IgD-negative memory B cell (primary cell): ENCODE measurements at regions not wholly inside any gene's neighbourhood (a gene's known extent, or its start where the extent isn't known, plus 50 kb on each side); places are given as distances from the start of the nearest gene placed in this dataset.

ENCODE experiments used
- H3K27ac Mint-ChIP-seq, 3 donors: one replicate each; pipeline ENCODE4 v1.8.0; 2020 to 2022; ENCODE audit warnings: mild to moderate bottlenecking in 3 of 3, mixed read lengths in 3 of 3, moderate library complexity in 1 of 3
- H3K27me3 Mint-ChIP-seq: one replicate; pipeline ENCODE4 v1.8.0; 2021; ENCODE audit warnings: mixed read lengths
- H3K36me3 Mint-ChIP-seq: one replicate; pipeline ENCODE4 v1.8.0; 2020; ENCODE audit warnings: mild to moderate bottlenecking, mixed read lengths
- H3K4me1 Mint-ChIP-seq, 3 donors: one replicate each; pipeline ENCODE4 v1.8.0; 2020 to 2022; ENCODE audit warnings: mixed read lengths in 3 of 3, mild to moderate bottlenecking in 1 of 3
- H3K4me3 Mint-ChIP-seq, 4 donors: one replicate each; pipeline ENCODE4 v1.8.0; 2020 to 2022; ENCODE audit warnings: mild to moderate bottlenecking in 4 of 4, mixed read lengths in 4 of 4, moderate library complexity in 3 of 4
- H3K9me3 Mint-ChIP-seq, 3 donors: one replicate each; pipeline ENCODE4 v1.8.0; 2020 to 2021; ENCODE audit warnings: mixed read lengths in 3 of 3, mild to moderate bottlenecking in 1 of 3

- Mint-ChIP-seq H3K4me1 (no peaks in the 10 kb centered on the region), H3K36me3 (no peaks in the 10 kb centered on the region), H3K27me3 (peaks cover 7% of the 10 kb centered on the region), H3K27ac (no peak overlapping the region), H3K9me3 (no peaks in the 10 kb centered on the region), H3K4me3 (peak overlapping the region in 1 of 4 donors; percentile 43)
Measured at GRCh38 chr2:129078548-129078947, 759.9 kb upstream of the HS6ST1 start.

- Mint-ChIP-seq H3K9me3 (no peaks in the 10 kb centered on the region), H3K4me3 (no peak overlapping the region), H3K4me1 (no peaks in the 10 kb centered on the region), H3K27ac (no peak overlapping the region), H3K27me3 (peaks cover 7% of the 10 kb centered on the region), H3K36me3 (no peaks in the 10 kb centered on the region)
Measured at GRCh38 chr2:129080715-129081476, 762.2 kb upstream of the HS6ST1 start.

GRCh38 chr2:129085386-129085785, 766.7 kb upstream of the HS6ST1 start:
- H3K4me3 Mint-ChIP-seq: no peak overlapping the region
- no peaks in the 10 kb centered on the region for H3K9me3 Mint-ChIP-seq
- no peaks in the 10 kb centered on the region for H3K4me1 Mint-ChIP-seq
- H3K36me3 Mint-ChIP-seq: no peaks in the 10 kb centered on the region
- no peak overlapping the region for H3K27ac Mint-ChIP-seq
- peaks cover 9% of the 10 kb centered on the region for H3K27me3 Mint-ChIP-seq

- Mint-ChIP-seq H3K36me3 (no peaks in the 10 kb centered on the region), H3K9me3 (no peaks in the 10 kb centered on the region), H3K4me1 (no peaks in the 10 kb centered on the region), H3K27me3 (peaks cover 6% of the 10 kb centered on the region), H3K27ac (no peak overlapping the region), H3K4me3 (no peak overlapping the region)
Measured at GRCh38 chr2:129087133-129087813, 768.6 kb upstream of the HS6ST1 start.

GRCh38 chr2:129091620-129092019, 773.0 kb upstream of the HS6ST1 start:
- Mint-ChIP-seq H3K27me3 (peaks cover 5% of the 10 kb centered on the region), H3K9me3 (no peaks in the 10 kb centered on the region), H3K36me3 (no peaks in the 10 kb centered on the region), H3K4me1 (no peaks in the 10 kb centered on the region), H3K27ac (no peak overlapping the region), H3K4me3 (no peak overlapping the region)

GRCh38 chr2:129092956-129093355, 774.3 kb upstream of the HS6ST1 start:
- Mint-ChIP-seq H3K4me1 (no peaks in the 10 kb centered on the region), H3K9me3 (no peaks in the 10 kb centered on the region), H3K27me3 (peaks cover 3% of the 10 kb centered on the region), H3K27ac (no peak overlapping the region), H3K36me3 (no peaks in the 10 kb centered on the region), H3K4me3 (no peak overlapping the region)

- no peak overlapping the region for H3K4me3 Mint-ChIP-seq
- no peaks in the 10 kb centered on the region for H3K36me3 Mint-ChIP-seq
- no peaks in the 10 kb centered on the region for H3K9me3 Mint-ChIP-seq
- H3K27me3 Mint-ChIP-seq: peaks cover 3% of the 10 kb centered on the region
- H3K27ac Mint-ChIP-seq: no peak overlapping the region
- no peaks in the 10 kb centered on the region for H3K4me1 Mint-ChIP-seq
Measured at GRCh38 chr2:129101186-129101585, 782.5 kb upstream of the HS6ST1 start.

GRCh38 chr2:129103936-129104878, 785.5 kb upstream of the HS6ST1 start:
- Mint-ChIP-seq H3K27me3 (peaks cover 8% of the 10 kb centered on the region), H3K4me3 (no peak overlapping the region), H3K9me3 (no peaks in the 10 kb centered on the region), H3K27ac (no peak overlapping the region), H3K4me1 (peaks cover 0 to 2% (median 2%) of the 10 kb centered on the region in 3 donors), H3K36me3 (no peaks in the 10 kb centered on the region)

GRCh38 chr2:129112181-129112580, 793.5 kb upstream of the HS6ST1 start:
- Mint-ChIP-seq H3K4me3 (no peak overlapping the region), H3K9me3 (peaks cover 0 to 4% (median 2%) of the 10 kb centered on the region in 3 donors), H3K27ac (no peak overlapping the region), H3K36me3 (no peaks in the 10 kb centered on the region), H3K4me1 (peaks cover 0 to 2% (median 0%) of the 10 kb centered on the region in 3 donors), H3K27me3 (peaks cover 6% of the 10 kb centered on the region)

- no peaks in the 10 kb centered on the region for H3K4me1 Mint-ChIP-seq
- H3K9me3 Mint-ChIP-seq: peaks cover 0 to 4% (median 2%) of the 10 kb centered on the region in 3 donors
- no peak overlapping the region for H3K4me3 Mint-ChIP-seq
- H3K27me3 Mint-ChIP-seq: no peaks in the 10 kb centered on the region
- no peak overlapping the region for H3K27ac Mint-ChIP-seq
- no peaks in the 10 kb centered on the region for H3K36me3 Mint-ChIP-seq
Measured at GRCh38 chr2:129113776-129114175, 795.1 kb upstream of the HS6ST1 start.

- H3K36me3 Mint-ChIP-seq: no peaks in the 10 kb centered on the region
- no peaks in the 10 kb centered on the region for H3K4me1 Mint-ChIP-seq
- no peak overlapping the region for H3K27ac Mint-ChIP-seq
- no peaks in the 10 kb centered on the region for H3K27me3 Mint-ChIP-seq
- peaks cover 0 to 4% (median 2%) of the 10 kb centered on the region in 3 donors for H3K9me3 Mint-ChIP-seq
- no peak overlapping the region for H3K4me3 Mint-ChIP-seq
Measured at GRCh38 chr2:129117434-129117833, 798.8 kb upstream of the HS6ST1 start.

- Mint-ChIP-seq H3K9me3 (peaks cover 0 to 4% (median 2%) of the 10 kb centered on the region in 3 donors), H3K27ac (no peak overlapping the region), H3K27me3 (no peaks in the 10 kb centered on the region), H3K4me3 (no peak overlapping the region), H3K36me3 (no peaks in the 10 kb centered on the region), H3K4me1 (no peaks in the 10 kb centered on the region)
Measured at GRCh38 chr2:129118296-129118695, 799.6 kb upstream of the HS6ST1 start.

- H3K27me3 Mint-ChIP-seq: no peaks in the 10 kb centered on the region
- H3K4me3 Mint-ChIP-seq: no peak overlapping the region
- H3K27ac Mint-ChIP-seq: no peak overlapping the region
- no peaks in the 10 kb centered on the region for H3K36me3 Mint-ChIP-seq
- H3K9me3 Mint-ChIP-seq: peaks cover 0 to 2% (median 2%) of the 10 kb centered on the region in 3 donors
- H3K4me1 Mint-ChIP-seq: no peaks in the 10 kb centered on the region
Measured at GRCh38 chr2:129129087-129129486, 810.4 kb upstream of the HS6ST1 start.

- no peak overlapping the region for H3K4me3 Mint-ChIP-seq
- no peaks in the 10 kb centered on the region for H3K4me1 Mint-ChIP-seq
- H3K36me3 Mint-ChIP-seq: no peaks in the 10 kb centered on the region
- H3K27ac Mint-ChIP-seq: peak overlapping the region in 1 of 3 donors; percentile 14
- no peaks in the 10 kb centered on the region for H3K27me3 Mint-ChIP-seq
- peaks cover 0 to 1% (median 0%) of the 10 kb centered on the region in 3 donors for H3K9me3 Mint-ChIP-seq
Measured at GRCh38 chr2:129133692-129134641, 815.3 kb upstream of the HS6ST1 start.
